NB4 (cell line): ENCODE measurements at regions not wholly inside any gene's neighbourhood (a gene's known extent, or its start where the extent isn't known, plus 50 kb on each side); places are given as distances from the start of the nearest gene placed in this dataset.

Source experiments
- CTCF ChIP-seq: IDR thresholded peaks from one replicate; pipeline ENCODE4 v1.5.1; 2012; ENCODE audit warnings: low read depth, low read length
- MAX ChIP-seq: IDR thresholded peaks from 2 replicates; pipeline ENCODE4 v1.6.1; 2011; ENCODE audit warnings: low read depth, low read length
- MYC ChIP-seq: IDR thresholded peaks from 2 replicates; pipeline ENCODE4 v1.6.1; 2011; ENCODE audit warnings: low read depth, low read length
- POLR2A ChIP-seq: IDR thresholded peaks from 2 replicates; pipeline ENCODE4 v1.6.1; 2011; ENCODE audit warnings: mild to moderate bottlenecking; ENCODE audit not compliant: insufficient read length; ENCODE audit errors: extremely low read depth

- TF ChIP-seq CTCF: no peak
- TF ChIP-seq POLR2A: no peak
- TF ChIP-seq MAX: no peak
- no peak for TF ChIP-seq MYC
Observed at GRCh38 chr2:196390243-196391148, 219.1 kb upstream of the STK17B start.
